H7 (cell line): ENCODE measurements at regions not wholly inside any gene's neighbourhood (a gene's known extent, or its start where the extent isn't known, plus 50 kb on each side); places are given as distances from the start of the nearest gene placed in this dataset.

ENCODE experiments used
- DNase-seq: peaks from one replicate; pipeline ENCODE4 v3.0.0; 2012
- H3K27me3 ChIP-seq: 2 replicates; pipeline ENCODE4 v1.6.0; 2011; ENCODE audit warnings: mild to moderate bottlenecking, low read length; ENCODE audit not compliant: control insufficient read depth, insufficient read depth
- H3K36me3 ChIP-seq: replicated peaks from 2 replicates; pipeline ENCODE4 v1.5.1; 2011; ENCODE audit warnings: low read length; ENCODE audit not compliant: control insufficient read depth, insufficient read depth
- H3K4me3 ChIP-seq: 2 replicates; pipeline ENCODE4 v1.5.1; 2011; ENCODE audit warnings: low read depth, mild to moderate bottlenecking, control low read depth, low read length, moderate library complexity; ENCODE audit not compliant: insufficient read depth

GRCh38 chr2:190792956-190793888 lies 87.4 kb upstream of the GLS start:
- H3K27me3 ChIP-seq: no peaks in the 10 kb centered on the region
- no peak for DNase-seq
- no peaks in the 10 kb centered on the region for H3K36me3 ChIP-seq
- H3K4me3 ChIP-seq: no peak overlapping the region

GRCh38 chr2:190794377-190794776 lies 86.2 kb upstream of the GLS start:
- Histone ChIP-seq H3K36me3 (no peaks in the 10 kb centered on the region), H3K27me3 (no peaks in the 10 kb centered on the region), H3K4me3 (no peak overlapping the region)
- no peak for DNase-seq

- no peak overlapping the region for H3K4me3 ChIP-seq
- no peaks in the 10 kb centered on the region for H3K27me3 ChIP-seq
- DNase-seq: no peak
- H3K36me3 ChIP-seq: no peaks in the 10 kb centered on the region
Measured at GRCh38 chr2:190794790-190795189, 85.8 kb upstream of the GLS start.

- Histone ChIP-seq H3K36me3 (no peaks in the 10 kb centered on the region), H3K4me3 (no peak overlapping the region), H3K27me3 (no peaks in the 10 kb centered on the region)
- DNase-seq: no peak
Measured at GRCh38 chr2:190795686-190796085, 84.9 kb upstream of the GLS start.

GRCh38 chr2:190799999-190800398 lies 80.6 kb upstream of the GLS start:
- DNase-seq: no peak
- Histone ChIP-seq H3K27me3 (no peaks in the 10 kb centered on the region), H3K4me3 (no peak overlapping the region), H3K36me3 (no peaks in the 10 kb centered on the region)

GRCh38 chr2:190800528-190800927 lies 80.1 kb upstream of the GLS start:
- Histone ChIP-seq H3K36me3 (no peaks in the 10 kb centered on the region), H3K27me3 (no peaks in the 10 kb centered on the region), H3K4me3 (no peak overlapping the region)
- no peak for DNase-seq

- H3K27me3 ChIP-seq: no peaks in the 10 kb centered on the region
- H3K4me3 ChIP-seq: no peak overlapping the region
- DNase-seq: peak; percentile 41
- H3K36me3 ChIP-seq: no peaks in the 10 kb centered on the region
Measured at GRCh38 chr2:190802129-190802528, 78.5 kb upstream of the GLS start.

GRCh38 chr2:190802626-190803209 lies 77.9 kb upstream of the GLS start:
- Histone ChIP-seq H3K27me3 (no peaks in the 10 kb centered on the region), H3K4me3 (no peak overlapping the region), H3K36me3 (no peaks in the 10 kb centered on the region)
- no peak for DNase-seq

- H3K4me3 ChIP-seq: no peak overlapping the region
- DNase-seq: no peak
- no peaks in the 10 kb centered on the region for H3K27me3 ChIP-seq
- no peaks in the 10 kb centered on the region for H3K36me3 ChIP-seq
Measured at GRCh38 chr2:190804182-190804795, 76.3 kb upstream of the GLS start.

- Histone ChIP-seq H3K27me3 (no peaks in the 10 kb centered on the region), H3K4me3 (no peak overlapping the region), H3K36me3 (no peaks in the 10 kb centered on the region)
- no peak for DNase-seq
Measured at GRCh38 chr2:190805126-190805525, 75.5 kb upstream of the GLS start.

- no peak overlapping the region for H3K4me3 ChIP-seq
- H3K27me3 ChIP-seq: no peaks in the 10 kb centered on the region
- H3K36me3 ChIP-seq: no peaks in the 10 kb centered on the region
- no peak for DNase-seq
Measured at GRCh38 chr2:190805843-190806242, 74.8 kb upstream of the GLS start.

GRCh38 chr2:190807886-190808285 lies 72.7 kb upstream of the GLS start:
- DNase-seq: no peak
- H3K36me3 ChIP-seq: no peaks in the 10 kb centered on the region
- no peaks in the 10 kb centered on the region for H3K27me3 ChIP-seq
- no peak overlapping the region for H3K4me3 ChIP-seq

- Histone ChIP-seq H3K27me3 (no peaks in the 10 kb centered on the region), H3K36me3 (no peaks in the 10 kb centered on the region), H3K4me3 (no peak overlapping the region)
- no peak for DNase-seq
Measured at GRCh38 chr2:190809139-190809764, 71.4 kb upstream of the GLS start.

GRCh38 chr2:190809876-190810525 lies 70.6 kb upstream of the GLS start:
- no peak for DNase-seq
- no peaks in the 10 kb centered on the region for H3K27me3 ChIP-seq
- H3K36me3 ChIP-seq: no peaks in the 10 kb centered on the region
- no peak overlapping the region for H3K4me3 ChIP-seq
